NCI-H1436 treated with DMSO at 0.1 percent for 48 hours (cell line): ENCODE measurements at regions not wholly inside any gene's neighbourhood (a gene's known extent, or its start where the extent isn't known, plus 50 kb on each side); places are given as distances from the start of the nearest gene placed in this dataset.
A peak's percentile ranks its signal among the peaks of the same experiment; 100 is the strongest.
"Not testable (repeated sequence)": the region's sequence is repeated elsewhere in the genome, so short reads cannot be mapped to it uniquely, and the experiment has no call there.

Experiments used
- DNase-seq: peaks from one replicate; lab custom pipeline; 2025; lab: John Stamatoyannopoulos, UW

DNA sequence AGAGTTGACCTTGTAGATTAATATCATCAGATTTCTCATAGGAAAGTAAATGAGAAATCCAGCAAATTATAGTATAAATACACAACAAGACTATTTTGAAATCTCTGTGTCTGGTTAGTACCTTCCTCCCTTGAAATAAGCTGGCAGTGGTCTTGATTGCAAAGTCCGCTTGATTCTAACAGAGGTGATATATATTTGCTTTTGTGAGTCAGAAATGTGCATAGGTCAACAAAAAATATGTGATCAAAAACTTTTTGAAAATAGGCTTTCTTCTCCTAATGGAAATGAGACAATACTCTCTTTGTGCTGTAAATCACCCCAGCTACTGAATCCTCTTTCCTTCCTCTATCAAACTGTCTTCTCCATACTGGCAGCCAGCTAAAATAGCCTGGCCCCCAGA lies 749.2 kb upstream of the CDH10 start:
- no peak for DNase-seq

DNA sequence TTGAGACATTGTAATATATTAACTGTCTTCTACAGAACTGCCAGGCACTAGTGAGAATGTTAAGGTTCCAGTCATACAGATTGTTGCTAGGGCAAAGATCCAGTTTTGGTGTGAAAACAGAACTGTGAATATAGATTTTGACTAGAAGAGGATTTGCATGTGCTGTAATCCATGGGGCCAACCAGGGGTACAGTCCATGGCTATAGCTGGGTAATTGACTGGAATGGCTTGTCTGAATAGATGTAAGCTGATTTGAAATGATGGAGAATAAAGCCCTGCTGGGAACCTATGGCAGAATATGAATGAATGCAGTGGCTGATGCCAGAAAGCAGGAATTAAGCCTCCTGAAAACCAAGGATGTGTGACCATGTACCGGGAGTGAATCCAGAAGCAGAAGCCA lies 748.5 kb upstream of the CDH10 start:
- DNase-seq = no peak

- DNase-seq = no peak
Measured at GRCh38 chr5:25387953-25388352, 743.2 kb upstream of the CDH10 start.

- DNase-seq = no peak
Measured at GRCh38 chr5:25362799-25363198, 718.0 kb upstream of the CDH10 start.

GRCh38 chr5:25358919-25359318 lies 714.1 kb upstream of the CDH10 start:
- no peak for DNase-seq

DNA sequence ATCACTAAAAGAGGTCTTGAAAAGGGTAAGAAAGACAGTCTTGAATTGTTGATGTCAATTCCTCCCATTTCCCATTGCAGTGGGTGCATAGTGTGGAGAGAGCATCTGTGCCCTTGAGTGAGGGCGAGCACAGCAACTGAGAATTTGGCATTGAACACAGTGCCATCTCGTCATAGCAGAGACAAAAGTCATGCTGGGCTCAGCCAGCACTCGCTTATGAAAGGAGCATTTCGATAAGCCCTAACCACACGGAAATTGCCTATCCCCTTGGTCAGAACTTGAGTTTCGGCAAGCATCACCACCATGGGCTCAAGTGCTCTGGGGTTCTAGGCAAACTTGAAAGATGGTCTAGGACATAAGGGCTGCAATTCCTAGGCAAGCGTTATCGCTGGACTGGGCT lies 712.8 kb upstream of the CDH10 start:
- no peak for DNase-seq

- DNase-seq = no peak
Measured at GRCh38 chr5:25349746-25350145, 705.0 kb upstream of the CDH10 start.

- DNase-seq = no peak
Measured at GRCh38 chr5:25345240-25345771, 700.5 kb upstream of the CDH10 start.

DNA sequence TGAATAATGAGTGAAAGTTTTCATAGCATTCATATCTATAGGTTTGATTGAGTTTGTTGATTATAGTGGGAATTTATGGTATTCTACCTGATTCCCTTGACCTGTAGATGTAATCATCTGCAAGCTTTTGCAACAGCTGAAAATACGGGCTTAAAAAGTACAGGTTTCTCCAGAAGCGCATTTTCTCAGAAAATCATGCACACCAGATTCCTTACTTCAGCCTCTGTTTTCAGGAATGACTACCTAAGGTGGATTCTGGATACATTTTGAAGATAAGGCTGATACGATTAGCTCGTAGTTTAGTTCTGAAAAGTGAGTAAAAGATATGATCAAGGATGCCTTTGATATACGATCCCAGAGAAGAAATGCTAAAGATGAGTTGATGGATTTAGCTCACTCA lies 694.8 kb upstream of the CDH10 start:
- DNase-seq = no peak

DNA sequence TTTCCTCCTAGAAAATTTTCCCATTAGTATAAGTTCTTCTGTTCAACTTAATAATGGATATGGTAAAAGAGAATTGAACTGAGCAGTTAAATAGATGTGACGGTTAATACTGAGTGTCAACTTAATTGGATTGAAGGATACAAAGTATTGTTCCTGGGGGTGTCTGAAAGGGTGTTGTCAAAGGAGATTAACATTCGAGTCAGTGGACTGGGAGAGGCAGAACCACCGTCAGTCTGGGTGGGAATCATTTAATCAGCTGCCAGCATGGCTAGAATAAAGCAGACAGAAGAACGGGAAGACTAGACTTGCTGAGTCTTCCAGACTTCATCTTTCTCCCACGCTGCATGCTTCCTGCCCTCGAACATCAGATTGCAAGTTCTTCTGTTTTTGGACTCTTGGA lies 689.6 kb upstream of the CDH10 start:
- no peak for DNase-seq

DNA sequence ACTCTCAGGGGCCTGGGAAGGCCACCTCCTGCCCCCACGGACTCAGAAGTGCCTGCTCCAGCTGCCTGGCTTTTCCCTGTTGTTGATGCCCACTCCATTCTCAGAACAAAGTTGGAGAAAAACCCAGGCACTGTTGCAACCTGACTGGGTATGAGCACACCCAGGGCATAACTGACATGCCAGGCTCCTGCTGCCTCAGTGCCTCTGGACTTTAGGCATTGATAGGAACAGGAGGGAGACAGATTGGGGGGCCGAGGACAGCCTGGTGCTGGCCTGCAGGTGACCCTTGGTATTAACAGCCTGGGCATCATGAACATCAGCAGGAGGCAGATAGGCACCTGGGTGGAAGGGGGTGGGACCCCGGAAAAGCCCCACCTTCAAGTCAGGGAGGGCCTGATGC lies 685.9 kb upstream of the CDH10 start:
- no peak for DNase-seq

DNA sequence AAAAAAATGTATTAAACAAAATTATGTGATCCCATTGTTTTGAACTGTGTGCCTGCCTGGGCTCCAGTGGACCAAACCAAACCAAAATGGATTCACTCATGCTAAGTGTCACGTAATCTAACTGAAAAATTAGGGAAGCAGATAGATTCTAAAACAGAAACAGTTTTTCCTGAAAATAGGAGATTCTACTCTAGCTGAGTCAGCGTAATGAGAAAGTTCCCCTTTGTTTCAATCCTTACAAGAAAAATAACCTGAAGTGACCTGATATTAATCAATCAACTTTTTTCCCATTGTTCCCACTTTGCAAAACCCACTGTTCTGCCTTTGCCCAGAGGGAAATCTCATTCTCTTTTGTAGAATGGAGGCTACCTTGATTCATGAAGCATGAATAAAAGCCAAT lies 682.4 kb upstream of the CDH10 start:
- no peak for DNase-seq

DNA sequence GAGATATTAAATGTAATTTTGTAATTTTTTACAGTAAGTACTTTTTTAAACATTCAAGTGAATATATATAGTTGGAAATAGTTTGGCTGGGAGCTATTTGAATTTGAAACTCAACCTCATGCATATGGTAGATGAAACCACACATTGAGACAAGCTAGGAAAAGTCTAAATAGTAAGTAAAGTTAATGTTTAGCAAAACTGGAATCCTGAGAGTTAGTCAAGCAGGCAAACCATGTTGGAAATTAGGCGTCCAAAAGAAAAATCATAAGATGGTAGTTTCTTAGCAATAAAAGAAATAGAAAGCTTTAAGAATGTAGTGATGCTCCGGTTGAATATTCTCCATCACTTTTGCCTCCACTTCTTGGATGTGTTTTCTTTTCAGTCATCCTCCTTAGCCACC lies 657.1 kb upstream of the CDH10 start:
- no peak for DNase-seq

DNA sequence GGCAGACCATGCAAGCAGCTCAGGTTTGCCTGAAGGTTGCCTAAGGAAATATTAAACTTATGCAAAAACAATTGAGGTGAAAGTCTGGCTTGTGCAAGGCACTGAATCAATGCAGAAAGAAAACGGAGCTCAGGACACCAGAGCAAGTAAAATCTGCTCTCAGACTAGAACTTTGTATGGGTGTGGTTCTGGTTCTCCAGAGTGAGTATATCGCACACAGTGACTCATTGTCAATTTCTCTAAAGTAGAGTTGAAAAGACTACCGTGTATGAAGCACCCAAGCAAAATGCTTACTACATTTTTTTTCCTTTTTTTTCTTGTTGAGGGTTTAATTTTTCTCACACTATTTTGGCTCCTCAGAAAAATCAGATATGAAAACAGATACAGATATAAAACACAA lies 650.3 kb upstream of the CDH10 start:
- DNase-seq = no peak

GRCh38 chr5:25289766-25290165 lies 645.0 kb upstream of the CDH10 start:
- not testable (repeated sequence) for DNase-seq

- no peak for DNase-seq
Measured at GRCh38 chr5:25286319-25286718, 641.5 kb upstream of the CDH10 start.

- no peak for DNase-seq
Measured at GRCh38 chr5:25285136-25285535, 640.4 kb upstream of the CDH10 start.

DNA sequence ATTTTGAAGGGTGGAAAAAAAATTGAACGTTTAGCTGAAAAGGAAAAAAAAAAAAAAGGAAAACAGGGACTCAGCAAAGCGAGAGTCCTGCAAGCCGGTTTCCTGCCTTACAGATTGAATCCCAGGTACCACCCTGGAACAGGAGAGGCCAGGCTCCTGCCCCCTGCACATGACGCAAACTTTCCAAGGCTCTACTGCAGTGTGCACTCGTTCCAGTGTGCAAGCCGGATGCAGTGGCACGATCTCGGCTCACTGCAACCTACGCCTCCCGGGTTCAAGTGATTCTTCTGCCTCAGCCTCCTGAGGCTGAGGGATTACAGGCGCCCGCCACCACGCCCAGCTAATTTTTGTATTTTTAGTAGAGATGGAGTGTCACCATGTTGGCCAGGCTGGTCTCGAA lies 618.7 kb upstream of the CDH10 start:
- not testable (repeated sequence) for DNase-seq

DNA sequence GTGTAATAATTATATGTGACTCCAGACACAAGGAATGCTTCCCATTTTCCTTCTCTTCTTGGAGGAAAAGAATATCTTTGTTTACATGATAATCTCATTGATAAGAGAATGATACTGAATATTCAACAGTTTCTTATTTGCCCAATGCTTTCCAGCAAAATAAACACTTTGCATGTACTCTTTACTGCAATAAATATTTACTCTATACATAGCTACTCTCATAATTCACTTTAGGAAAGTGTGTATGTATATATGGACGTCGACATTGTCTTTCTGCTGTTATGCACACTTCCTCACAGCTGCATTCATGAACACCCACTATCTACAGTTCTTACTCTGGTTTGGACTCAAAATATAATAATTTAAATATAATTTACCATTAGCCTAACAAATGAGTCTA lies 617.4 kb upstream of the CDH10 start:
- no peak for DNase-seq

- DNase-seq = peak; percentile 35
Measured at GRCh38 chr5:25255128-25255527, 610.4 kb upstream of the CDH10 start.

GRCh38 chr5:25241981-25242380 lies 597.2 kb upstream of the CDH10 start:
- no peak for DNase-seq

- not testable (repeated sequence) for DNase-seq
Measured at GRCh38 chr5:25238720-25239119, 593.9 kb upstream of the CDH10 start.

DNA sequence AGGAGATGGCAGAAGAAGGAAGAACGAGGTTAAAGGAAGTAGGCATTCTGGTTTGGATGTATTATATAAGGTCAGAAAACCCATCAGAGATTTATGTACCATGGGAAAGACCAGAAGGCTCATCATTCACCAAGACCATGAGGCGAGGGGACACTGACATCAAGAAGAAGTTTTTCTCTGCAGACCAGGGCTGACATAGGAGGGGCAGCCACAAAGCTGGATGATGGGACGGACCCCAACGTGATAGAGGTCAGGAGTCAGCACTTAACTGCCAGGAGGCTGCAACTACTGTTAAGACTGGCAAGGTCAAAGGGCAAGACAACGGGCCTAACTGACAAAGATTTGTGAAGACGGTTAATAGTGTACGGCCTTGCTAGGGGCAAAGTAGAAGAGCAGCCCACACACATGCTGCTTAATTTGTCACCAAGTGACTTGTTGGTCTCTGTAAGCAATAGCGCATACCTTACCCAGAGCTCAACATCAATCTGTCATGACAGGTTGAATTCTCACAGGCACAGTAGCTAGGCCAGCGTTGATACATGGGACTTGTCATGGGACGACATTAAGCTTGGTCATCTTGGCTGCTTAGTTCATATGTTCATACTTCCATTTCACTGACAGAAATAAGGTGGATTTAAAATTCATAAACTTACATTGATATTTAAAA lies 579.7 kb upstream of the CDH10 start:
- no peak for DNase-seq

- not testable (repeated sequence) for DNase-seq
Measured at GRCh38 chr5:25199902-25200301, 555.1 kb upstream of the CDH10 start.
